MG63 (cell line): ENCODE measurements at regions not wholly inside any gene's neighbourhood (a gene's known extent, or its start where the extent isn't known, plus 50 kb on each side); places are given as distances from the start of the nearest gene placed in this dataset.
A peak's percentile ranks its signal among the peaks of the same experiment; 100 is the strongest.

Experiments used
- DNase-seq: peaks from one replicate; pipeline ENCODE4 v3.0.0-alpha.2; 2020
- H3K27me3 ChIP-seq: fragments of 250-450 bp; sonication (Bioruptor Pico); 2 replicates; pipeline ENCODE4 v1.5.1; 2020; ENCODE audit warnings: mild to moderate bottlenecking, moderate library complexity
- H3K36me3 ChIP-seq: fragments of 250-450 bp; sonication (Bioruptor Pico); 2 replicates; pipeline ENCODE4 v1.5.1; 2020; ENCODE audit warnings: mild to moderate bottlenecking, moderate library complexity
- H3K4me3 ChIP-seq: fragments of 250-450 bp; sonication (Bioruptor Pico); 2 replicates; pipeline ENCODE4 v1.5.1; 2020; ENCODE audit warnings: mild to moderate bottlenecking, moderate library complexity
- H3K9me3 ChIP-seq: fragments of 250-450 bp; sonication (Bioruptor Pico); 2 replicates; pipeline ENCODE4 v1.5.1; 2020; ENCODE audit warnings: mild to moderate bottlenecking, moderate library complexity

DNA sequence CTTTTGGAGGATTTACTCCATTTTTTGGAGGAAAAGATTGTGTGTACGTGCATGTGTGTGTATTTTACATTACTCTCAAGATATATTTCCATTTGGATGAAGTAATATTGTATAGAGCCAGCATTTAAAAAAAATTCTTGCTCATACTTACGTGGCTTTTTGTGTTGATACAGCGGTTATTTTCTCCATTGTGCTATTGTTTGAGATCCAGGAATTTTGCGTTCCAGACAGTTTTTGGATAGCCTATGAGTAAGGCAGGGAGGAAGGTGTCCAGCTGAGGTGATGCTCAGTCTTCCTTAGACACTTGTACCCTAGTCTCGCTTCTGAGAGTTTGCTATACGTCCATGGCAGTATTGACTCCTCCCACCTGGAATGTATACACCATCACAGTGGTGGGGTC lies 92.2 kb upstream of the ARHGEF7 start:
- H3K27me3 ChIP-seq, result no peaks in the 10 kb centered on the region
- peaks cover 11% of the 10 kb centered on the region; the same call in 1 of the 2 replicates for H3K9me3 ChIP-seq
- H3K4me3 ChIP-seq, result no peak overlapping the region
- no peak for DNase-seq
- H3K36me3 ChIP-seq, result no peaks in the 10 kb centered on the region

DNA sequence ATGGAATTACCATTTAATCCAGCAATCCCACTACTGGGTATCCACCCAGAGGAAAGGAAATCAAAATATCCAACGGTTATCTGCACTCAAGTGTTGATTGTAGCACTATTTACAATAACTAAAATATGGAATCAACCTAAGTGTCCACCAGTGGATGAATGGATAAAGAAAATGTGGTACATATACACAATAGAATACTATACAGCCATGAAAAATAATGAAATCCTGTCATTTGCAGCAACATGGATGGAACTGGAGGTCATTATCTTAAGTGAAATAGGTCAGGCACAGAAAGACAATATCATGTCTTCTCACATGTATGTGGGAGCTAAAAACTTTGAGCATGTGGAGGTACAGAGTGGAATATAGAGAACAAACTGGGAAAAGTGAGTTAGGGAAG lies 92.9 kb upstream of the ARHGEF7 start:
- no peaks in the 10 kb centered on the region for H3K27me3 ChIP-seq
- H3K4me3 ChIP-seq, result no peak overlapping the region
- DNase-seq, result no peak
- peaks cover 11% of the 10 kb centered on the region; the same call in 1 of the 2 replicates for H3K9me3 ChIP-seq
- H3K36me3 ChIP-seq, result no peaks in the 10 kb centered on the region

DNA sequence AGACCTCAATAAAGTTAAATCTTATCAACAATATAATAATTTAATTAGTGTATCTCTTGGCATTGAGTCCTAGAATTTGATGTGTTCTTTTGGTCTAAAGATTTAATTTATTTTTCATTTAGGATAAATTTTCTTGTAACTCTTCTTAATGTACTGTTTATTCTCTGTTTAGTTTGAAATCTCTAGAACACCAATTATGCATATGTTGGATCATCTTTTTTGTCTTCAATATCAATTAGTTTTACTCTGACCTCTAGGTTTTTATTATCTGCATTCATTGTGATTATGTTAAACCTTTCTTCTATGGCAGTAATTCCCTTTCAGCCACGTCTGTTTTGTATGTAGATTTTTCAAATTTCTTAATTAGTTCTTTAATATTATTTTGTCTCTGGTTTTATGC lies 93.8 kb upstream of the ARHGEF7 start:
- Histone ChIP-seq H3K36me3 (no peaks in the 10 kb centered on the region), H3K9me3 (peaks cover 11% of the 10 kb centered on the region; the same call in 1 of the 2 replicates), H3K27me3 (no peaks in the 10 kb centered on the region), H3K4me3 (no peak overlapping the region)
- no peak for DNase-seq

DNA sequence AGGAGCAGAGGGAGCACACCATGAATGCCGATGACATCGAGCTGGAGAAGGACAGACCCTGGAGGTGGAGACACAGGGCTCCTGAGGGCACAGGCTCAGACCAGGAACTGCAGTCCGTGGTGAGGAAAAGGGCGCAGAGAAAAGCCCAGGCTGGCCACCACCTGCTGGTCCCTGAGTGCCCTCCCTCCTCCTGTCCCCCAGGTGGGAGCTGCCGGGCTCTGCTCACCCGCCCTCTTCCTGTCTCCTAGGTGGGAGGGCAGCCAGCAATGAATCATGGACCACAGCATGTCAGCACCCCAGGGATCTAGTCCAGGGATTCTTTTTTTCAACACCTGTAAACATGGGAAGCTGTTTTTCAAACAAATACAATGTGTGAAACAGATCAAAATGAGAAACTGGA lies 94.6 kb upstream of the ARHGEF7 start:
- peaks cover 11% of the 10 kb centered on the region; the same call in 1 of the 2 replicates for H3K9me3 ChIP-seq
- H3K4me3 ChIP-seq, result no peak overlapping the region
- no peaks in the 10 kb centered on the region for H3K27me3 ChIP-seq
- DNase-seq, result no peak
- no peaks in the 10 kb centered on the region for H3K36me3 ChIP-seq

DNA sequence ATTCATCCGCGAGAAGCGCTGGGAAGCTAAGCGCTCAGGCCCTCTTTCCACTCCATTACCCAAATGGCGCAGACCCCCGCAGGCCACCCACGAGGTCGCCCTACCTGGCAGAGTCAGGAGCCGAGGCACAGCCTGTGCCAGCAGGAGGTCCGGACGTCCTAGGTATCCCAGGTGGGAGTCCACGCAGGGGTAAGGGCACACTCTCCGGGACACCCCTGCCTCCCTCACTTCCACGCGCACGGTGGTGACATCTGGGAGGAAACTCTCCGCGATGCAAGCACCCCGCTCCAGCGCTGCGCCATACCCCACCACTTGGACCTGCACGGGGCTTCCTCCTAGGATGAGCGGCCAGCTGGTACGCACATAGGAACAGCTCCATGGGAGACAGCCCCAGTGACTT lies 95.1 kb upstream of the ARHGEF7 start:
- no peaks in the 10 kb centered on the region for H3K27me3 ChIP-seq
- no peak overlapping the region for H3K4me3 ChIP-seq
- no peak for DNase-seq
- H3K9me3 ChIP-seq, result peaks cover 11% of the 10 kb centered on the region; the same call in 1 of the 2 replicates
- H3K36me3 ChIP-seq, result no peaks in the 10 kb centered on the region

DNA sequence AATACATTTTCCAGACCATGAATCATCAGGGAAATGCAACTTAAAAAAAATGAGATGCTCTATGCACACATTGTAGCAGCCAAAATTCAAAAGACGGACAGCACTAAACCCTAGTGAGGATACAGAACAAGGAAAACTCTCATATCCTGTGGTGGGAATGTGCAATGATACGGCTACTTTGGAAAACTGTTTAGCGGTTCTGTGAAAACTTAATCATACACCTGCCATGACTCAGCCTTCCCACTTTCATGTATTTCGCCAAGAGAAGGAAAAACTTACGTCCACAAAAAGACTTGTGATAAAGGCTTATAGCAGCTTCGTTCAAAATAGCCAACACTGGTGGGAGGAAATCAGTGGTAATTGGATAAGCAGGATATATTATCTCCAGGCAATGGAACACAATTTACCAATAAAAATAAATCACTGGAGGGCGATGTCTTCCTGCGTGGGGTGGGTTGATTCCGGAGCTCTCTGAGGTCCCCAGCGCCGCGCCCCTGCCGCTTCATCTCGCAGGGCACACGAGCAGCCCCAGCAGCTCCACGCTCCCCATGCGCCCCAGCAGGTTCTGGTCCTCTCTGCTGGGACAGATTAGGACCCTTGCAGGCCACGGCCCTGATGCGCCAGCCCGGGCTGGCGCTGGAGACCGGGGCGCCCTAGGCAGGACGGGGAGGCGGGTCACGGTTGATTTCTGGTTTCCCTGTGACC lies 97.2 kb upstream of the ARHGEF7 start:
- no peak for DNase-seq
- H3K9me3 ChIP-seq, result peaks cover 11% of the 10 kb centered on the region; the same call in 1 of the 2 replicates
- no peaks in the 10 kb centered on the region for H3K27me3 ChIP-seq
- H3K4me3 ChIP-seq, result no peak overlapping the region
- no peaks in the 10 kb centered on the region for H3K36me3 ChIP-seq

DNA sequence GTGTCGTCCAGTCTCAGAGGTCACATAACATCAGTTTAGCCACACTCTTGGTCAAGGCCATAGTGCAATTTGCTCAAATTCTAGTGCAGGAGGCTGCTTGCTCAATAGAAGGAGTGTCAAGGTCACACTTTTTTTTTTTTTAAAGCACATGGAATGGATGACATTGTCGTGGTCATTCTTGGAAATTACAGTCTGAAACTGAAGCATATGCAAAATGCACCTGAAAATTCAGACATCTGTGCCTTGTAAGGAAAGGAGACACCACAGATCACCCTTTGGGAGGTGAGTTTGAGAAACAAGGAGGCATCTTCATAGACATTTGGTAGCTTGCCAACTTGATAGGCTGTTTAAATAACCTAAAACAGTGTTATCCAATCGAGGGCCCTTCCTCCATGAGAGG lies 98.3 kb upstream of the ANKRD10 start:
- no peak for DNase-seq
- H3K9me3 ChIP-seq, result no peaks in the 10 kb centered on the region
- H3K36me3 ChIP-seq, result no peaks in the 10 kb centered on the region
- no peaks in the 10 kb centered on the region for H3K27me3 ChIP-seq
- no peak overlapping the region for H3K4me3 ChIP-seq

DNA sequence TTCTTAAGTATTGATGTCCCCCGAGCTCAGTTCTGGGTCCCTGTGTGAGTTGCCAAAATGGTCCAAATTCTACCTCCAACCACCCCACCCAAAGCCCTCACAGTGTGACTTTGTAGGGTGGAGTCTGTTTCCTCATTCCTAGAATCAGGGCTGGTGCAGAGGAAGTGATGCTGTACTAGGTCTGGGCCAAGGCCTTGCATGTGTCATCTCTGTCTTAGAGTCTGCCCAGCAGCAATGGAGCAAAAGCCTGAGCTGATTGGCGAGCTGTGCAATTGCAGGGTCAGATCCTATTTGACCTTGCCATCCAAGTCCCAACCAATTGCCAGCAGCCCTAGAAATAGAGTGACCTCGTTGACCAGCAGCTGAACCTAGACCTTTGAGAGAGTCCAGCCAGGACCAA lies 97.0 kb upstream of the ANKRD10 start:
- DNase-seq, result peak; percentile 74

DNA sequence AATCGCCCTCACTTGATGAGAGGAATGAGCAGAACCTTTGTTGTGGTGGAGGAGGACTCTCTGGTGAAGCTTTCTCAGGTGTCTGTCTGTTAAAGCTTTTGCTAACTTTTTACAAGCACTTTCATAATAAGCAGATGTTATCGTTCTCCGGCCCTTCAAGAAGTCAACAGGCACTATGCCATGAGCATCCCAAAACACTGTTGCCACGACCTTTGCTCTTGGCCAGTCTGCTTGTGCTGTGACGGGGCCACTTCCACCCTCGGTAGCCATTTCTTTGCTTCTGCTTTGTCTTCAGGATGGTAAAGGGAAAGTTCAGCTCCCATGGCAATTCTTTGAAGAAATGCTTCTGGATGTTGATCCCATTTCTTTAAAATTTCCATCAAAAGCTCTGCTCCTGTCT lies 93.5 kb upstream of the ANKRD10 start:
- no peaks in the 10 kb centered on the region for H3K9me3 ChIP-seq
- no peaks in the 10 kb centered on the region for H3K36me3 ChIP-seq
- no peak overlapping the region for H3K4me3 ChIP-seq
- no peaks in the 10 kb centered on the region for H3K27me3 ChIP-seq
- DNase-seq, result no peak

More for the DNA sequence above, 97.0 kb upstream of the ANKRD10 start:
- Histone ChIP-seq H3K27me3 (no peaks in the 10 kb centered on the region), H3K36me3 (no peaks in the 10 kb centered on the region), H3K4me3 (no peak overlapping the region), H3K9me3 (no peaks in the 10 kb centered on the region)

DNA sequence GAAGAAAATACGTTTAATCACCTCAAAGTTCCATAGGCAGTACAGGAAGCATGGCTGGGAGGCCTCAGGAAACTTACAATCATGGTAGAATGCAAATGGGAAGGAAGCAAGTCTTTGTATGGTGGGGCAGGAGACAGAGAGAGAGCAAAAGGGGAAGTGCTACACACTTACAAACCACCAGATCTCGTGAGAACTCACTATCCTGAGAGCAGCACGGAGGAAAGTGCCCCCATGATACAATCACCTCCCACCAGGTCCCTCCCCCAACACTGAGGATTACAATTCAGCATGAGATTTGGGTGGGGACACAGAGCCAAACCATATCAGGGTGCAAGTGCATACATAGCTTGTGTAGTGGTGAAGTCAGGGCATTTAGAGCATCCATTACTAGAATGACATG lies 92.3 kb upstream of the ANKRD10 start:
- no peaks in the 10 kb centered on the region for H3K27me3 ChIP-seq
- H3K9me3 ChIP-seq, result no peaks in the 10 kb centered on the region
- no peaks in the 10 kb centered on the region for H3K36me3 ChIP-seq
- no peak overlapping the region for H3K4me3 ChIP-seq
- no peak for DNase-seq

DNA sequence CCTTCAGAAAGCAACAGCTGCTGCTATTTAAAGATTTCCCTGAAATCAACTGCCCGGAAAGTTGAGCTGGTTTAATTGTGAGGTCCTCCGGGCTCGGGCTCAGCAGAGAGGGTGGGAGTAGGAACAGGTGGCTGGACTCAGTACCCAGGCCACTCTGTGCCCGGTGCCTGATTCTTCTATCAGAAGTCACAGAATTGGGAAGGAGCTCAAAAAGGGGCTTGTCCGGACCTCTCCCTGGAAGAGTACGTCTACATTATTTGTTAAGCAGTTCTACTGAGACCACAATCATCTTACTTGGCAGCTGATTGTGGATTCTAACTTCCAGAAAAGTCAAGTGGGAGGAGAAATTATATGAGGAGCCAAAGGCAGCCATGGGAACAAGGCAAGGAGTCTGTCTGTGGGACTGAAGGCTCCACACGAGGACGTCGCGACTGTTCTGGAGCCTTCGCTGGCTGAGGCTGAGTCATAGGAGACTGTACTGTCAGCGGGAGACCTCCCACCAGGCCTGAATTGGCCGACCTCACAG lies 91.7 kb upstream of the ANKRD10 start:
- DNase-seq, result peak; percentile 90
- no peaks in the 10 kb centered on the region for H3K9me3 ChIP-seq
- H3K4me3 ChIP-seq, result no peak overlapping the region
- H3K36me3 ChIP-seq, result no peaks in the 10 kb centered on the region
- H3K27me3 ChIP-seq, result no peaks in the 10 kb centered on the region

DNA sequence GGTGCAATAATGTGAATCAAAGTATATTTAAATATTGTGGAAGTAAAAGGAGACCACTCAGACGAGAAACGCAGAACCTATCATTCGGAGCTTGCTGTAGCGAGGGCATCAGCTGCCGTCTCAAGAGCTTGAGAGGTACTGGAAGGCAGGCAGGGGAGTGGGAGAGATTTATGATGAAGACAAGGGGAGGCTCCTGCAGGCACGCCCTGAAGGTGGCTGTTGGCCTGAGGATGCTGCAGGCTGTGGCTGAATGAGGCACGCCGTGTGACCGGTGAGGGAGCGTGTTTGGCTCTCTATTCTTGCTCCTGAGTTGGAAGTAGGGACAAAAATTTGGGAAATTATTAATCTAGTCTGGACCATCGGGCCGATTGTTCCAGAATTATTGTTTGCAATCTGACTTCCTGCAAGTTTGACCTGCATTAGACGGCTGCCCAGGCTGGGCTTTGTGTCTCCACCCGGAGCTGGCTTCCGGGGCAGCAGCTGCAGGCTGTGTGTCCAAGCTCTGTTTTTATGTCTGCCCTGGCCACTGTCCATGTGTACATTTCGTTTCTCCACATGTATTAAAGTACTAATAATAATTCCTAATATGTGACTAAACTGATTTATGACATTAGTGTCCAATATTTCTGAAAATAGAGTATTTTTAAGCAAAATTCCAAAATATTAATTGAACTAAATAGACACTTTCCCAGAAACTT lies 91.1 kb upstream of the ANKRD10 start:
- no peaks in the 10 kb centered on the region for H3K9me3 ChIP-seq
- H3K27me3 ChIP-seq, result no peaks in the 10 kb centered on the region
- no peak overlapping the region for H3K4me3 ChIP-seq
- H3K36me3 ChIP-seq, result no peaks in the 10 kb centered on the region
- DNase-seq, result peak; percentile 67

DNA sequence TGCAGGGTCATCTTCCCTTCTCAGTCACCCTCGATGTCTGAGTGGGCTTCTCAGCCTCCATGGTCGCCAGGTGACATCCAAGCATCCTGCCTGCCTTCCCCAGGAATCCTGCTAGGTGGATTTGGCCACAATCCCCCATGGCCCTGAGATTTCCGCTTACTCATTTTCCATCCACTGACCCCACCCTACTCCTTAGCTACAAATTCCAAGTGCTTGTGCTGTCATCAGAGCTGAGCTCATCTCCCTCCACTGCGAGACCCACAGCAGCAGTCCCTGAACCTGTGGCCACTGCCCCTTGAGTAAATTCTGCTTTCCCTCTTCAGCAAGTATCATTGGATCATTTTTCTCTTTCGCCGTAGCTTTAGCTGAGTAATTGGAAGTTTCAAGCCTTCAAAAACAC lies 90.5 kb upstream of the ANKRD10 start:
- DNase-seq, result peak; percentile 14
- Histone ChIP-seq H3K36me3 (no peaks in the 10 kb centered on the region), H3K9me3 (no peaks in the 10 kb centered on the region), H3K27me3 (no peaks in the 10 kb centered on the region), H3K4me3 (no peak overlapping the region)

DNA sequence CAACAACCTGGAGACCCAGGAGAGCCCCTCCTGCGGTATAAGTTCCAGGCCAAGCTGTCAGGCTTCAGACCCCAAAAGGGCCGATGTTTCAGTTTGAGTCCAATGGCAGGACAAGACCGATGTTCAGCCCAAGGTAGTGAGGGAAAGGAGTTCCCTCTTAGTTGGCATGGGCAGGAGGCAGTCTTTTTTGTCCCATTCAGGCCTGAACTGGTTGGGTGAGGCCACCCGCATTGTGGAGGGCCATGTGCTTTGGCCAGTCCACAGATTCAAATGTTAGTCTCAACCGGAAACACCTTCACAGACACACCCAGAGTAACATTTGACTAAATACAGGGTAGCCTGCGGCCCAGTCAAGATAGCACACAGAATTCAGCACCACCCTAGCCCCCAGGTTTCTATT lies 89.6 kb upstream of the ANKRD10 start:
- Histone ChIP-seq H3K36me3 (no peaks in the 10 kb centered on the region), H3K27me3 (no peaks in the 10 kb centered on the region), H3K4me3 (no peak overlapping the region), H3K9me3 (no peaks in the 10 kb centered on the region)
- DNase-seq, result no peak

DNA sequence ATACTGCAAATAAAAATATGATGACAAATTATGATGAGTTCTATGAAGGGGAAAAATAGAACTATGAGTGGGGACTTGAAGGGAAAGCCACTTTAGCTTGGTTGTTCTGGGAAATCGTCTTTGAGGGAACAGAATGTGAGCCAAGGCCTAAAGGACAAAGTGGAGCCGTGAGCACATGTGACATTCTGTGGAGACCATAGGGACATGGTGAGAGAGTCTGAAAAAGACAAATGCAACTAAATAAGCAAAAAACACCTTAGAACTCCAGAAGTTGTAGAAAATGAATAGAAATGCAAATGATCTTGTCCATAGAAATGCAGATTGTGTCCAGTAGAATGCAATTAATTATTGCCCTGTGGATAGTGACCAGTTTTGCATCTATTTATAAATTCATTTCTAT lies 86.8 kb upstream of the ANKRD10 start:
- DNase-seq, result no peak

DNA sequence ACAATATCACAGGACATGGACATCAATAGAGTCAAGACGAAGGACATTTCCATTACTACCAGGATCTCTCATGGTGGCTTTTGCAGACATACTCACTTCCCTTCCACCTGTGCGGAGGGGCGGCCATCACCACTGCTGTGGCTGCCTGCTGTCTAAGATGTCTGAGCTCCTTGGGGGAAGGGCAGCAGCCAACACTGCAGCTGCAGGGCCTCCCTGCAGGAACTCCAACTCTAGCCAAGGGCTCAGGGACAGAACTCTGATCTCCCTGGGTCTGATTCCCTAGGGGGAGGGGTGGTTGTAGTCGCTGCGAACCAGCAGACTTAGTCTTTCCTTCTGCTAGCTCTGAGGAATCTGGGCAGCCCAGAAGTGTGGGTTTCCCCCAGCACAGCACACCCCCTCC lies 78.9 kb upstream of the ANKRD10 start:
- Histone ChIP-seq H3K36me3 (no peaks in the 10 kb centered on the region), H3K4me3 (no peak overlapping the region), H3K27me3 (peaks cover 5% of the 10 kb centered on the region), H3K9me3 (peaks cover 5% of the 10 kb centered on the region; the same call in 1 of the 2 replicates)
- DNase-seq, result no peak

More for the DNA sequence above, 86.8 kb upstream of the ANKRD10 start:
- H3K4me3 ChIP-seq, result no peak overlapping the region
- no peaks in the 10 kb centered on the region for H3K9me3 ChIP-seq
- no peaks in the 10 kb centered on the region for H3K27me3 ChIP-seq
- H3K36me3 ChIP-seq, result no peaks in the 10 kb centered on the region

DNA sequence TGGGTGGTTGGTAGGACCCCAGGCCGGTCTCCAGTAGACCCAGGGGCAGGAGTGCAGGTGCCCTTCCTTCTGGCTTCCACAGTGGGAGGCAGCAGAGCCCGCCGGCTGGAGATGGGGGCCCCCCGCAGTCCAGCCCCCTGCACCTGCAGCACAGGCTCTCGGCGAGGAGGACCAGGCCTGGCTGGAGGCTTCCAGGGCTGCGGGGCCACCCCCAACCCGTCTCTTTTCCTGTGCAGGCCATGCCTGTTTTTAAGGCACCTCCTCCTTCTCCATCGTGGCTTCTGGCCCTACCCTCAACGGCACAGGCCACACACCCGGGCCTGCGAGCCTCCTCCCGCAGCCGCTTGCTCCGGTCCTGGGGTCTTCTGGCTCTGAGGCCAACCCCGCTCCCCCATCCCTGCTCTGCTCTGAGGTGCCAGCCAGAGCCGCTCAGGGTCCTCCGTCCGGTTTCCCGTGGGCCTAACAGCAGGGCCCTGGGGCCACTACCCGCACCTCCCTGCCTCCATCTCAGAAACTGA lies 77.2 kb upstream of the ANKRD10 start:
- H3K4me3 ChIP-seq, result no peak overlapping the region
- H3K27me3 ChIP-seq, result peaks cover 5% of the 10 kb centered on the region
- DNase-seq, result no peak
- no peaks in the 10 kb centered on the region for H3K36me3 ChIP-seq
- peaks cover 5% of the 10 kb centered on the region; the same call in 1 of the 2 replicates for H3K9me3 ChIP-seq
